Erythroblast (primary cell): ENCODE measurements at regions not wholly inside any gene's neighbourhood (a gene's known extent, or its start where the extent isn't known, plus 50 kb on each side); places are given as distances from the start of the nearest gene placed in this dataset.

Source experiments
- GATA1 ChIP-seq: IDR thresholded peaks from 2 replicates; pipeline ENCODE4 v1.6.1; 2011; ENCODE audit warnings: low read depth, mild to moderate bottlenecking, control low read depth, low read length, moderate library complexity
- POLR2A ChIP-seq: IDR thresholded peaks from 2 replicates; pipeline ENCODE4 v1.6.1; 2011; ENCODE audit warnings: mild to moderate bottlenecking, low read length

- no peak for TF ChIP-seq POLR2A
- TF ChIP-seq GATA1 = no peak
Observed at GRCh38 chr2:41847744-41848441, 199.9 kb upstream of the PKDCC start.
